MM.1S (cell line): ENCODE measurements at regions not wholly inside any gene's neighbourhood (a gene's known extent, or its start where the extent isn't known, plus 50 kb on each side); places are given as distances from the start of the nearest gene placed in this dataset.

ENCODE experiments used
- EZH2 ChIP-seq: fragments of 300-600 bp; sonication (generic); optimal IDR thresholded peaks from 2 replicates; pipeline ENCODE3; 2017; ENCODE audit warnings: low read depth, mild to moderate bottlenecking, antibody characterized with exemption, low read length, mixed read lengths
- TF ChIP-seq, protein P1 (sequence below): fragments of 300-600 bp; sonication (generic); IDR thresholded peaks from 2 replicates; pipeline ENCODE4 v1.5.1; 2016; ENCODE audit warnings: antibody characterized with exemption, low read length, mixed read lengths

DNA sequence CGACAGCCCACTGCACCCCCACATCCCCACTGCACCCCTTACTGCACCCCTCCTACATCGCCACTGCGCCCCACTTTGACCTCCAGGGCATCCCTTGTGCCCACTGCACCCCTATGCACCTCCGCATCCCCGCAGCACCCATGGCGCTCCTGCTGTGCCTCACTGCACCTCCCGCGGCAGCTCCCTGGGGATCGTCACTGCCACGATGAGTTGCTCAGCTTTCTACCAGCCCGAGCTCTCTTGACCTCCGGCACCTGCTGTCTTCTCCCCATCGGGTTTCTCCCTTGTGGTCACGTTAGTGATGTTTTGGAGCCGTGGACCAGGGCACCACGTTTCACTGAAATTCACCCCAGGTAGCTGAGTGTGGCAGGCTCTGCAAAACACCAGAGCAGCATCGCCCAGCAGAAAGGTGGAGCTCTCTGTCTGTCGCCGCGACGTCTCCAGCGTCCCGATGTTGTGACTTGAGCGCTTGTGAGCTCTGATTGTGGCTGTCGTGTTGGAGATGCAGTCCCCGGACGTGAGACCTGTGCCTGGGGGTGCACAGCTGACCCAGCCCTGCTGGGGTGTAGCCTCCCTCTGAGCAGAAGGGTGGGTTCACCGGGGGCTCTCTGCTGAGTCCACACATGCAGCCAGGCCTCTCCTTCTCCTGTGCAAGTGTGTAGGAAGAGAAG, 147.7 kb downstream of the DNAJB6 start:
- TF ChIP-seq EZH2, result no peak
- TF ChIP-seq, protein P1, sequence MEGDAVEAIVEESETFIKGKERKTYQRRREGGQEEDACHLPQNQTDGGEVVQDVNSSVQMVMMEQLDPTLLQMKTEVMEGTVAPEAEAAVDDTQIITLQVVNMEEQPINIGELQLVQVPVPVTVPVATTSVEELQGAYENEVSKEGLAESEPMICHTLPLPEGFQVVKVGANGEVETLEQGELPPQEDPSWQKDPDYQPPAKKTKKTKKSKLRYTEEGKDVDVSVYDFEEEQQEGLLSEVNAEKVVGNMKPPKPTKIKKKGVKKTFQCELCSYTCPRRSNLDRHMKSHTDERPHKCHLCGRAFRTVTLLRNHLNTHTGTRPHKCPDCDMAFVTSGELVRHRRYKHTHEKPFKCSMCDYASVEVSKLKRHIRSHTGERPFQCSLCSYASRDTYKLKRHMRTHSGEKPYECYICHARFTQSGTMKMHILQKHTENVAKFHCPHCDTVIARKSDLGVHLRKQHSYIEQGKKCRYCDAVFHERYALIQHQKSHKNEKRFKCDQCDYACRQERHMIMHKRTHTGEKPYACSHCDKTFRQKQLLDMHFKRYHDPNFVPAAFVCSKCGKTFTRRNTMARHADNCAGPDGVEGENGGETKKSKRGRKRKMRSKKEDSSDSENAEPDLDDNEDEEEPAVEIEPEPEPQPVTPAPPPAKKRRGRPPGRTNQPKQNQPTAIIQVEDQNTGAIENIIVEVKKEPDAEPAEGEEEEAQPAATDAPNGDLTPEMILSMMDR, result no peak
